Epithelial cell of esophagus (primary cell): ENCODE measurements at regions not wholly inside any gene's neighbourhood (a gene's known extent, or its start where the extent isn't known, plus 50 kb on each side); places are given as distances from the start of the nearest gene placed in this dataset.

ENCODE experiments used
- DNase-seq: peaks from one replicate; pipeline ENCODE4 v3.0.0; 2010; ENCODE audit warnings: low read depth
- H3K4me3 ChIP-seq: 2 replicates; pipeline ENCODE4 v1.5.1; 2011; ENCODE audit warnings: mild to moderate bottlenecking, low read length, control low read depth
- CTCF ChIP-seq: IDR thresholded peaks from 2 replicates; pipeline ENCODE4 v1.5.1; 2011; ENCODE audit warnings: low read depth, mild to moderate bottlenecking, low read length, control low read depth, inconsistent platforms; ENCODE audit not compliant: insufficient read depth; ENCODE audit errors: missing control alignments

DNA sequence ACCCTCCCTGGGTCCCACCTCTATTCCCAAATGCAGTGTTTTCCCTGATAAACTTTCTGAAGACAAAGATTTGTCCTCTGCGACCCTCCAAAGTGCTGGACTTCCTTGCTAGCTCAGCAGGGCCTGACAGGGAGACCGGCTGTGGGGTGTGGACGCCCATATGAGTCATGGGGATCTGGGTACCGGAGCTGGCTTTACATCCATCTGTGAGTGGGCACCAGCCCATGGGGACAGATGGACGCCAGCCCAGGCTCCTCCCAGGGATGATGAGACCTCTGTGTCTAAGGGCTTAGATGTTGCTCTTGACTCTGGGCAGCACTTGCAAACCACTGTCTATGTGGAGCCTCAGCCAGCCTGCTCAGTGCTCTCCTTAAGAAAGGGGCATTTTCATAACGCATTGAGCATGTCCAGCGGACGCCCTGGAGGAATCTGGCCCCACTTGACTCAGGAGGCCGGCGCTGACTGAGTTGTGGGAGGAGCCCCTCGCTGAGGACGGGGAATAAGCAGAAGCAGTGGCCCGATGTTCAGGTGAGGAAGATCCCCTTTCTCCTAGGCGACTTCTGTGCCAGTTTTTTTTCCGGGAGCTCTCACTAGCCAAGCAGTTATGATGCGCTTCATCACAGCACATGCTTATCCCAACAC lies 229.4 kb upstream of the MYT1L start:
- no peak overlapping the region for H3K4me3 ChIP-seq
- TF ChIP-seq CTCF, result no peak
- DNase-seq, result no peak

- TF ChIP-seq CTCF, result no peak
These were observed 227.4 kb upstream of the MYT1L start for GRCh38 chr2:2558476-2558875.

DNA sequence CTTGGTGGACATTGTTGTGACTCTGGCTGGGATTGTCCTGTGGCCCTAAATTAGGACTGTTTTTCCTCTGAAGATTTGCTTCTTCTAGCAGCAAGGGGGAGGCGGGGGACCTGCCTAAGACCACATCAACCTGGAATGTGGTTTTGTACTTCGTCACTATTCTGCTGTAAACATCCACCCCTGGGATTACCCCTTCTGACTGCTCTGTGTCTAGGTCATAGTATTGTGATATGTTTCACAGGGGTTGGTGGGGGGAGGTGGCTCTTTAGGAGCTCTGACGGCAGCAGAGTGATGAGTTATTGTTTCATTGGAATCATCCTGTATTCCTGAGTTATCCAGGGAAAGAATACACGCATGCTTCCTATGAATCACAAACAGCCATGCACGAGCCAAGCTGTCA lies 226.4 kb upstream of the MYT1L start:
- DNase-seq, result no peak
- H3K4me3 ChIP-seq, result no peak overlapping the region
- TF ChIP-seq CTCF, result no peak

More at GRCh38 chr2:2558476-2558875, 227.4 kb upstream of the MYT1L start:
- no peak overlapping the region for H3K4me3 ChIP-seq
- no peak for DNase-seq

DNA sequence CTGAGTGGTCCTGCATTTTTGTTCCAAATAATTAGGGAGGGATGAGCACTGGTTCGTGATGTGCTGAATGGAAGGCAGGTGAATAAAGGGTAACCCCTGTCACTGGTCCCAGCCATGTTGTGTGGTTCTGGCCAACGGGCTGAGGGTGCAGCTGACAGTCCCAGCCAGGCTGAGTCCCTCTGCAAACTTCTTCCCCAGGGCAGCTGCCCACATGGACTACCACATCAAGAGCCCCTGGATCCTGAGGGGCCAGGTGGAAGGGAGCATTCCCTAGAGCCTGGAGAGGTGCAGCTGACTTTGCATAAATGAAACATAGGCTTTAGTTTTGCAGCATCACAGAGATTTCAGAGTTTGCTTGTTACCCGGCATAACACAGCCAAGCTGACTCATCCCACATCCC lies 219.8 kb upstream of the MYT1L start:
- no peak overlapping the region for H3K4me3 ChIP-seq
- no peak for TF ChIP-seq CTCF
- no peak for DNase-seq

- DNase-seq, result no peak
- TF ChIP-seq CTCF, result no peak
- H3K4me3 ChIP-seq, result no peak overlapping the region
These were observed 216.8 kb upstream of the MYT1L start for GRCh38 chr2:2547911-2548310.

- TF ChIP-seq CTCF, result no peak
- no peak for DNase-seq
- H3K4me3 ChIP-seq, result no peak overlapping the region
These were observed 216.4 kb upstream of the MYT1L start for GRCh38 chr2:2547451-2547850.

DNA sequence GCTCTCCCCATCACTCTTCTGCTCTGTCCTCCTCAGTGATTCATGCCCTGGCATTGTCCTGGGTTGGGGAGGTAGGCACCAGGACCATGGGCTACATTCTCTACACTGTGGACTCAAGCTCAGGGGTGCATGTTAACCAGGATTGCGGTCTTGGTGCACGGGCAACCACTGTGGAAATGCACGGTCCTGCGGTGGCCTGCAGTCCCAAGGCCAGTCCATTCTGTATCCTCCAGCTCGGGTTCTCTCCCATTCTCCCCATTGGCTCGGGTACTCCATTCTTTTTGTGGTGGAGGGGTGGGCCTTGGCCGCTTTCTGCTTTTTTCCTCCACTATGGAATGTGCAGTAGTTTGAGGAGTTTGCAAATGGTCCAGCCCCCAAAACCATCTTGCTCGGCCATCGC lies 215.0 kb upstream of the MYT1L start:
- DNase-seq, result no peak
- TF ChIP-seq CTCF, result no peak
- no peak overlapping the region for H3K4me3 ChIP-seq
